ENCODE measurements at regions not wholly inside any gene's neighbourhood (a gene's known extent, or its start where the extent isn't known, plus 50 kb on each side); places are given as distances from the start of the nearest gene placed in this dataset.
"Not testable (repeated sequence)": the region's sequence is repeated elsewhere in the genome, so short reads cannot be mapped to it uniquely, and the experiment has no call there.

GRCh38 chr5:42951293-42951840 lies 88.8 kb downstream of the ANXA2R start:
- POLR2A ChIA-PET = interaction anchor here (0.6 to 2.2 kb wide), 9 partner anchors 9 to 86 kb away, joined by 3 to 17 read pairs (median 4); no protein-coding TSS in a partner anchor

GRCh38 chr5:42950456-42951292 lies 89.4 kb downstream of the ANXA2R start:
- ChIA-PET CTCF (interaction anchor here (0.6 to 3.9 kb wide), 11 partner anchors 9 to 186 kb away, joined by 3 to 36 read pairs (median 4); partner anchors contain the start of gene ANXA2R), POLR2A (interaction anchor here (0.6 to 2.3 kb wide), 13 partner anchors 25 to 362 kb away, joined by 3 to 19 read pairs (median 3); partner anchors contain the start of gene ANXA2R)

More at GRCh38 chr5:42951293-42951840, 88.8 kb downstream of the ANXA2R start:
- CTCF ChIA-PET = interaction anchor here (1.1 to 3.9 kb wide), 5 partner anchors 9 to 90 kb away, joined by 3 to 36 read pairs (median 5); no protein-coding TSS in a partner anchor

- POLR2A ChIA-PET = interaction anchor here (0.6 to 2.3 kb wide), 10 partner anchors 26 to 363 kb away, joined by 3 to 19 read pairs (median 3); partner anchors contain the start of gene ANXA2R
- CTCF ChIA-PET = interaction anchor here (0.6 to 3.9 kb wide), 11 partner anchors 10 to 185 kb away, joined by 3 to 36 read pairs (median 4); partner anchors contain the start of gene ANXA2R
Measured at GRCh38 chr5:42950116-42950455, 90.0 kb downstream of the ANXA2R start.

- CTCF ChIA-PET = interaction anchor here (0.6 to 3.9 kb wide), 12 partner anchors 10 to 185 kb away, joined by 3 to 36 read pairs (median 4); partner anchors contain the start of gene ANXA2R
- POLR2A ChIA-PET = interaction anchor here (0.6 to 2.3 kb wide), 7 partner anchors 41 to 152 kb away, joined by 3 to 19 read pairs (median 3); partner anchors contain the start of gene ANXA2R
Measured at GRCh38 chr5:42949348-42950115, 90.6 kb downstream of the ANXA2R start.

- ChIA-PET POLR2A (interaction anchor here (2.3 kb wide), 1 partner anchor 43 kb away, joined by 19 read pairs; no protein-coding TSS in a partner anchor), CTCF (interaction anchor here (0.6 to 3.9 kb wide), 8 partner anchors 18 to 93 kb away, joined by 3 to 36 read pairs (median 5); partner anchors contain the start of gene ANXA2R)
Measured at GRCh38 chr5:42948961-42949347, 91.2 kb downstream of the ANXA2R start.

GRCh38 chr5:42944989-42945388 lies 95.1 kb downstream of the ANXA2R start:
- ChIA-PET CTCF (no interaction called here), POLR2A (no interaction called here)

- POLR2A ChIA-PET = no interaction called here
- CTCF ChIA-PET = no interaction called here
Measured at GRCh38 chr5:42943931-42944631, 96.0 kb downstream of the ANXA2R start.

- ChIA-PET POLR2A (no interaction called here), CTCF (no interaction called here)
Measured at GRCh38 chr5:42940853-42941252, 99.3 kb downstream of the ANXA2R start.

- CTCF ChIA-PET, POLR2A ChIA-PET: not testable (repeated sequence)
Measured at GRCh38 chr5:42932011-42932410, 108.1 kb downstream of the ANXA2R start.

GRCh38 chr5:42931451-42931850 lies 108.7 kb downstream of the ANXA2R start:
- POLR2A ChIA-PET, CTCF ChIA-PET: not testable (repeated sequence)

- ChIA-PET POLR2A (no interaction called here), CTCF (no interaction called here)
Measured at GRCh38 chr5:42930934-42931333, 109.2 kb downstream of the ANXA2R start.

GRCh38 chr5:42929871-42930270 lies 110.2 kb downstream of the ANXA2R start:
- POLR2A ChIA-PET = no interaction called here

GRCh38 chr5:42927730-42928129 lies 112.4 kb downstream of the ANXA2R start:
- POLR2A ChIA-PET = no interaction called here
- CTCF ChIA-PET = interaction anchor here (0.7 to 1.4 kb wide), 2 partner anchors 15 to 19 kb away, joined by 3 to 4 read pairs; no protein-coding TSS in a partner anchor

More at GRCh38 chr5:42929871-42930270, 110.2 kb downstream of the ANXA2R start:
- CTCF ChIA-PET = interaction anchor here (0.6 kb wide), 1 partner anchor 21 kb away, joined by 3 read pairs; no protein-coding TSS in a partner anchor

GRCh38 chr5:42924686-42925085 lies 113.0 kb upstream of the SELENOP start:
- ChIA-PET CTCF (interaction anchor here (1.3 kb wide), 1 partner anchor 26 kb away, joined by 3 read pairs; no protein-coding TSS in a partner anchor), POLR2A (no interaction called here)

GRCh38 chr5:42924226-42924625 lies 112.5 kb upstream of the SELENOP start:
- POLR2A ChIA-PET = no interaction called here
- CTCF ChIA-PET = interaction anchor here (1.3 kb wide), 1 partner anchor 26 kb away, joined by 3 read pairs; no protein-coding TSS in a partner anchor

GRCh38 chr5:42923710-42924109 lies 112.0 kb upstream of the SELENOP start:
- POLR2A ChIA-PET = no interaction called here
- CTCF ChIA-PET = interaction anchor here (1.3 kb wide), 1 partner anchor 27 kb away, joined by 3 read pairs; no protein-coding TSS in a partner anchor

GRCh38 chr5:42919600-42919999 lies 107.9 kb upstream of the SELENOP start:
- CTCF ChIA-PET = no interaction called here
- POLR2A ChIA-PET = no interaction called here

GRCh38 chr5:42915306-42915866 lies 103.7 kb upstream of the SELENOP start:
- ChIA-PET POLR2A (no interaction called here), CTCF (no interaction called here)
